NCI-H2029 treated with DMSO at 0.1 percent for 48 hours (cell line): ENCODE measurements at regions not wholly inside any gene's neighbourhood (a gene's known extent, or its start where the extent isn't known, plus 50 kb on each side); places are given as distances from the start of the nearest gene placed in this dataset.
"Not testable (repeated sequence)": the region's sequence is repeated elsewhere in the genome, so short reads cannot be mapped to it uniquely, and the experiment has no call there.

Experiments used
- DNase-seq: peaks from one replicate; lab custom pipeline; 2025; lab: John Stamatoyannopoulos, UW

GRCh38 chr2:226164512-226164911, 635.1 kb downstream of the IRS1 start:
- DNase-seq = no peak

- DNase-seq = not testable (repeated sequence)
Observed at GRCh38 chr2:226160617-226161016, 639.0 kb downstream of the IRS1 start.

GRCh38 chr2:226159875-226160479, 639.6 kb downstream of the IRS1 start:
- no peak for DNase-seq

- no peak for DNase-seq
Observed at GRCh38 chr2:226158940-226159339, 640.7 kb downstream of the IRS1 start.

GRCh38 chr2:226158229-226158628, 641.4 kb downstream of the IRS1 start:
- no peak for DNase-seq

- no peak for DNase-seq
Observed at GRCh38 chr2:226155093-226155875, 644.3 kb downstream of the IRS1 start.

GRCh38 chr2:226154610-226155009, 645.0 kb downstream of the IRS1 start:
- no peak for DNase-seq

- DNase-seq = no peak
Observed at GRCh38 chr2:226153553-226153952, 646.1 kb downstream of the IRS1 start.

GRCh38 chr2:226151157-226151556, 648.5 kb downstream of the IRS1 start:
- no peak for DNase-seq

- DNase-seq = no peak
Observed at GRCh38 chr2:226143091-226143490, 656.5 kb downstream of the IRS1 start.

- DNase-seq = no peak
Observed at GRCh38 chr2:226142463-226142862, 657.2 kb downstream of the IRS1 start.

GRCh38 chr2:226140594-226140993, 659.0 kb downstream of the IRS1 start:
- no peak for DNase-seq

- DNase-seq = no peak
Observed at GRCh38 chr2:226139759-226140158, 659.9 kb downstream of the IRS1 start.

- no peak for DNase-seq
Observed at GRCh38 chr2:226137201-226137811, 662.3 kb downstream of the IRS1 start.

GRCh38 chr2:226136739-226137138, 662.9 kb downstream of the IRS1 start:
- no peak for DNase-seq

GRCh38 chr2:226135861-226136548, 663.6 kb downstream of the IRS1 start:
- no peak for DNase-seq

GRCh38 chr2:226132323-226133215, 667.1 kb downstream of the IRS1 start:
- no peak for DNase-seq

GRCh38 chr2:226131299-226131784, 668.3 kb downstream of the IRS1 start:
- no peak for DNase-seq

GRCh38 chr2:226130192-226130591, 669.4 kb downstream of the IRS1 start:
- no peak for DNase-seq

- no peak for DNase-seq
Observed at GRCh38 chr2:226127682-226128081, 671.9 kb downstream of the IRS1 start.

- DNase-seq = no peak
Observed at GRCh38 chr2:226126104-226126503, 673.5 kb downstream of the IRS1 start.
